ENCODE measurements at regions not wholly inside any gene's neighbourhood (a gene's known extent, or its start where the extent isn't known, plus 50 kb on each side); places are given as distances from the start of the nearest gene placed in this dataset.

GRCh38 chr7:20275637-20276036, 55.1 kb upstream of the ITGB8 start:
- TF ChIP-seq EZH2 (IDR thresholded peaks at IDR 0.05; ENCODE audit: insufficient read depth, poor library complexity, severe bottlenecking), result no peak
- TF ChIP-seq EZH2phosphoT487 (IDR thresholded peaks at IDR 0.05; ENCODE audit: insufficient read depth, low read depth), result no peak

GRCh38 chr7:20276705-20277472, 53.8 kb upstream of the ITGB8 start:
- H3K27ac ChIP-seq, result no peak overlapping the region
- H3K79me2 ChIP-seq (ENCODE audit: insufficient read depth), result no peaks in the 10 kb centered on the region
- H2AFZ ChIP-seq, result no peak overlapping the region
- H4K20me1 ChIP-seq (ENCODE audit: insufficient read depth), result no peaks in the 10 kb centered on the region
- H3K4me2 ChIP-seq (ENCODE audit: unreplicated experiment), result no peak overlapping the region
- no peaks in the 10 kb centered on the region for H3K27me3 ChIP-seq (replicated peaks; ENCODE audit: insufficient read depth)
- DNase-seq, result no peak
- TF ChIP-seq EZH2 (IDR thresholded peaks at IDR 0.05; ENCODE audit: insufficient read depth, poor library complexity, severe bottlenecking), result no peak
- no peak for TF ChIP-seq EZH2phosphoT487 (IDR thresholded peaks at IDR 0.05; ENCODE audit: insufficient read depth, low read depth)
- H3F3A ChIP-seq (ENCODE audit: insufficient read depth), result peaks cover 15% of the 10 kb centered on the region; the same call in 1 of the 2 replicates
- no peak overlapping the region for H3K4me3 ChIP-seq
- peaks cover 21% of the 10 kb centered on the region for H3K4me1 ChIP-seq (ENCODE audit: insufficient read depth)
- no peak overlapping the region for H3K9ac ChIP-seq
- in situ Hi-C loops (cut with MboI), result no loop called here
- H3K36me3 ChIP-seq (ENCODE audit: low read depth), result no peaks in the 10 kb centered on the region
- 68 to 74% methylated on average over 2 of the region's 2 CpGs for WGBS, 2 experiments (ENCODE audit: low coverage in 1 of 2, low lambda C conversion rate in 2 of 2, missing lambda C conversion rate in 2 of 2)
- no peaks in the 10 kb centered on the region for H3K9me3 ChIP-seq (ENCODE audit: low read depth)
- H3K9me2 ChIP-seq (ENCODE audit: insufficient read depth), result no peaks in the 10 kb centered on the region

More at GRCh38 chr7:20275637-20276036, 55.1 kb upstream of the ITGB8 start:
- H3K4me1 ChIP-seq (ENCODE audit: insufficient read depth), result peaks cover 10% of the 10 kb centered on the region
- no peaks in the 10 kb centered on the region for H3K79me2 ChIP-seq (ENCODE audit: insufficient read depth)
- H3K9ac ChIP-seq, result no peak overlapping the region
- H3K4me2 ChIP-seq (ENCODE audit: unreplicated experiment), result no peak overlapping the region
- H3F3A ChIP-seq (ENCODE audit: insufficient read depth), result peaks cover 12% of the 10 kb centered on the region; the same call in 1 of the 2 replicates
- DNase-seq, result peak; percentile 57
- no peaks in the 10 kb centered on the region for H3K9me3 ChIP-seq (ENCODE audit: low read depth)
- 90 to 95% methylated on average over 1 of the region's 1 CpG for WGBS, 2 experiments (ENCODE audit: low coverage in 1 of 2, low lambda C conversion rate in 2 of 2, missing lambda C conversion rate in 2 of 2)
- H3K27ac ChIP-seq, result no peak overlapping the region
- H2AFZ ChIP-seq, result no peak overlapping the region
- H3K27me3 ChIP-seq (replicated peaks; ENCODE audit: insufficient read depth), result no peaks in the 10 kb centered on the region
- H3K4me3 ChIP-seq, result no peak overlapping the region
- in situ Hi-C loops (cut with MboI), result no loop called here
- no peaks in the 10 kb centered on the region for H3K36me3 ChIP-seq (ENCODE audit: low read depth)
- no peaks in the 10 kb centered on the region for H4K20me1 ChIP-seq (ENCODE audit: insufficient read depth)
- H3K9me2 ChIP-seq (ENCODE audit: insufficient read depth), result no peaks in the 10 kb centered on the region

DNA sequence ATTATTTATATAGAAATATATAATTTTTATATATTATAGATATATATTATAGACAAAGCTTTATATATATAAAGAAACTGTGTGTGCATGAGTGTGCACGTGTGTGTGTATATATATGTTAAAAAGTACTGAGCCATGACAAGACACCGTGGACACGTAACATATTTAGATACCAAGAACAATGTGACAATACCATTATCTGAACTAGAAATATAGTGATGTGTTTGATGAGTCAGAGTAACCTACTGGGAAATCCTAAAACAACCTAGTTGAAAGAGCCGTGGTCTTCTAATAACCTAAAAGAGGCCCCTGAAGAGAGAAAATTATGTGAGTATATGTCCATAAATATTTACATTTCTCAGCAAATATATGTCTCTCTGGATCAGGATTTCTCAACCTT, 50.7 kb upstream of the ITGB8 start:
- H3K27ac ChIP-seq, result no peak overlapping the region
- WGBS, 2 experiments (ENCODE audit: low coverage in 1 of 2, low lambda C conversion rate in 2 of 2, missing lambda C conversion rate in 2 of 2), result 94 to 96% methylated on average over 4 of the region's 4 CpGs
- TF ChIP-seq EZH2 (IDR thresholded peaks at IDR 0.05; ENCODE audit: insufficient read depth, poor library complexity, severe bottlenecking), result no peak
- TF ChIP-seq EZH2phosphoT487 (IDR thresholded peaks at IDR 0.05; ENCODE audit: insufficient read depth, low read depth), result no peak

GRCh38 chr7:20280475-20281351, 50.0 kb upstream of the ITGB8 start:
- Histone ChIP-seq H3K9me3 (ENCODE audit: low read depth) (no peaks in the 10 kb centered on the region), H3K4me3 (no peak overlapping the region), H3K9ac (no peak overlapping the region), H2AFZ (no peak overlapping the region), H3K36me3 (ENCODE audit: low read depth) (no peaks in the 10 kb centered on the region), H3K4me1 (ENCODE audit: insufficient read depth) (peaks cover 16% of the 10 kb centered on the region), H3K27ac (no peak overlapping the region), H3K79me2 (ENCODE audit: insufficient read depth) (no peaks in the 10 kb centered on the region), H3F3A (ENCODE audit: insufficient read depth) (peaks cover 14% of the 10 kb centered on the region; the same call in 1 of the 2 replicates), H3K9me2 (ENCODE audit: insufficient read depth) (no peaks in the 10 kb centered on the region), H3K4me2 (ENCODE audit: unreplicated experiment) (peak overlapping the region; percentile 16), H4K20me1 (ENCODE audit: insufficient read depth) (no peaks in the 10 kb centered on the region), H3K27me3 (replicated peaks; ENCODE audit: insufficient read depth) (no peaks in the 10 kb centered on the region)
- in situ Hi-C loops (cut with MboI), result no loop called here
- TF ChIP-seq EZH2phosphoT487 (IDR thresholded peaks at IDR 0.05; ENCODE audit: insufficient read depth, low read depth) (no peak), EZH2 (IDR thresholded peaks at IDR 0.05; ENCODE audit: insufficient read depth, poor library complexity, severe bottlenecking) (no peak)
- 54 to 55% methylated on average over 8 of the region's 8 CpGs for WGBS, 2 experiments (ENCODE audit: low coverage in 1 of 2, low lambda C conversion rate in 2 of 2, missing lambda C conversion rate in 2 of 2)
- DNase-seq, result peak; percentile 85

More for the DNA sequence above, 50.7 kb upstream of the ITGB8 start:
- H3K4me2 ChIP-seq (ENCODE audit: unreplicated experiment), result no peak overlapping the region
- H2AFZ ChIP-seq, result no peak overlapping the region
- H3K4me1 ChIP-seq (ENCODE audit: insufficient read depth), result peaks cover 21% of the 10 kb centered on the region
- no peaks in the 10 kb centered on the region for H3K27me3 ChIP-seq (replicated peaks; ENCODE audit: insufficient read depth)
- in situ Hi-C loops (cut with MboI), result no loop called here
- no peaks in the 10 kb centered on the region for H3K36me3 ChIP-seq (ENCODE audit: low read depth)
- H3K9me3 ChIP-seq (ENCODE audit: low read depth), result no peaks in the 10 kb centered on the region
- no peaks in the 10 kb centered on the region for H4K20me1 ChIP-seq (ENCODE audit: insufficient read depth)
- DNase-seq, result no peak
- no peaks in the 10 kb centered on the region for H3K9me2 ChIP-seq (ENCODE audit: insufficient read depth)
- H3K4me3 ChIP-seq, result no peak overlapping the region
- H3K9ac ChIP-seq, result no peak overlapping the region
- no peaks in the 10 kb centered on the region for H3K79me2 ChIP-seq (ENCODE audit: insufficient read depth)
- H3F3A ChIP-seq (ENCODE audit: insufficient read depth), result peaks cover 15% of the 10 kb centered on the region; the same call in 1 of the 2 replicates

All from GM23248 (cell line).